Stimulated activated CD4-positive, alpha-beta T cell treated with anti-CD3 and anti-CD28 coated beads, Interleukin-4, amount 100 ng/mL, for 4 hours (primary cell): ENCODE measurements at regions not wholly inside any gene's neighbourhood (a gene's known extent, or its start where the extent isn't known, plus 50 kb on each side); places are given as distances from the start of the nearest gene placed in this dataset.
"Not testable (repeated sequence)": the region's sequence is repeated elsewhere in the genome, so short reads cannot be mapped to it uniquely, and the experiment has no call there.

Experiments used
- DNase-seq, 2 experiments: peaks; one replicate each; pipeline ENCODE4 v3.0.0-alpha.2; 2020

DNA sequence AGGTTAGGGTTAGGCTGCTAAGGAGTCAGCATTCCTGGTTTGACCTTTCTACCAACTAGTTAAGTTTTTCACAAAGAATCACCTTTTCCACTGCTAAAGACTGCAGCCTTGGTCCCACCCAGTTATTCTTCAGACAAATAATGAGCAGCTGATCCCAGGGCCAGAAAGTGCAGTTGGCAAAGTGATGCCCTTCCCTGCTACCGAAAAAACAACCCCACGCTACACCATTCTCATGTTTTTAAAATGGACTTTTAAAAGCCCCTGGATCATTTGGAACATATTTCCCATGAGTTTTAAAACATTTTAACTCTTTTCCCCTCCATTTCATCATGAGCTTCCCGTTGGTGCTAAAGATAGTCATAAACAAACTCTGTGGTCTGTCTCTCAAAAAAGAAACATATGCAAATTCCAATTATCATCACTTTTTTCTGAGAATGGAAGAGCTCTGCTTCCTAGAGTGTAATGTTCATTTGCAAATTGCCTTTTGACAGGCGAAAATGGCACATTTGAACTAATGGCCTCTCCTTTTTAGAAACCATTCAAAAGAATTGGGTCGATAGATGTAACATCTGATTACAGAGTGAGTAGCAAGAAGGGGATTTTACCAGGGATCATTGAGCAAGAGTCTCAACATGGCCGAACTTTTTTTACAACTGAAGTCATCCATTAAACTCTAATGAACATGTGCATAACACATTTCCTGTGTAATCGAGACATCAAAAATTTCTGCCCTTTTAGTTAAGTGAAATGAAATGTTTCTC is 129.3 kb upstream of the RAP1B start:
- DNase-seq, result no peak

DNA sequence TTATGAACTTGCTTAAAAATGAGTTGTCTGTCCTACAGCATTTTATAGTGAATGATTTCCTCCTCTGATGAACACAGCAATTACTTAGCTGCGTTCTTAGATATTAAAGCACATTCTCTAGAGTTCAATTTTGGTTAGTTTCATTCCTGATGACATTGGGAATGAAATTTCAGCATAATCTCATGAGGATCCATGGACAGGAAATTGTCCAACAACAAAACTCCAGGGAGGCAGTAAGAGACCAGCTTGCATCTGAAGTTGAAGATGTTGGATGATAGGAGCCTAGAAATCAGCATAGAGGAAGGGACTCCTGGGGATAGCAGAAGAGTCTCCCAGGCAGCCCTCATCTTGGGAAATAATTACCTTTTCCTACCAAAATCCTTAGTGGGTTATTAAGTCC is 128.7 kb upstream of the RAP1B start:
- DNase-seq, result no peak

DNA sequence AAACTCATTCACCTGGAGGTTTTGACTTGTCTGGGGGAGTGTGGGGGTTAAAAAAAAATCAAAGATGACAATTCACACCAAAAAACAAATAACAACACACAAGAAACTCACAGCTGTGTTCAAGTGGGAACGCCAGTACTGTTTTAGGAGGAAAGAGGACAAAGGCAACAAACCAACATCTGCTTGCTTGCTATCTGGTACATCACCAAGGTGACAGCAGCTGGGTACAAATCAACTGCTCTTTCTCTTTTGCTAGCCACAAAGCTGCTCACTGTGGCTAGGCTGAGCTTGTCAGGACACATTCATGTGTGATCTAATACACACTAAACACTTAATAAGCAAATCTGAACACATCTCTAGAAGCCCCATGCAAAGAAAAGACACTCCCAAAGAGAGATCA is 128.0 kb upstream of the RAP1B start:
- DNase-seq, result no peak

DNA sequence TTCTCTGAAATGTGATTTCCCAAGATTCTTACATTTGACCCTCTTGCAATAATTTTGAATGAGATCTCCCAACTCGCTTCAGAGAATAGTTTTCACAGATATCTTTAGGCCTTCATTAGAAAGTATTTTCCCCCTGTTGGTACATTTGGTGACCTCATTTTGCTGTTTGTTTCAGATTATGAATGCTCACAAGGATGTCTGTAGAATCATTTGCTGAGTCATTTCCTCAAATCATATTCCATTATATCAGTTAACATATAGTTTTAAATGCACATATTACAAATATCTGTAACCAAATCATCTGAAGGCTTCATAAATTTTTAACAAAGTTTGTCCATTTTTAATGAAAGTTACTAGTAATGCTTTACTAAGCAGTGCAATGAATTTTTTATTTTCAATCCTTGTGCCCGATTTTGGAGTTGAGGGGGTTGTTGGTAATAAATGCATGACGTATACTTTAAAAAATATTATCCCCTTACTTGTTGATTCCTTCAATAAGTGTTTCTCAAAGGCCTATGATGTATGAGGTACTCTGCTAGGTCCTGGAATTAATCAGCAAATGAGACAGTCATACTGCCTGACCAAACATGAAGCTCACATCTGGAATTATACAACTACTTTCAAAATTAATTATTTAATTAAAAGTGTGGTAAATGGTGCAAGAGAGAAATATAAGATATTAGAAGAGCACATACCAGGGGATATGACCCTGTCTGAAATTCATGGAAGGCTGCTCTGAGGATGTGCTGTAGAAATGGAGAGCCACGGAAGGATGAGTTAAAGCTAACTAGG is 126.9 kb upstream of the RAP1B start:
- no peak for DNase-seq

DNA sequence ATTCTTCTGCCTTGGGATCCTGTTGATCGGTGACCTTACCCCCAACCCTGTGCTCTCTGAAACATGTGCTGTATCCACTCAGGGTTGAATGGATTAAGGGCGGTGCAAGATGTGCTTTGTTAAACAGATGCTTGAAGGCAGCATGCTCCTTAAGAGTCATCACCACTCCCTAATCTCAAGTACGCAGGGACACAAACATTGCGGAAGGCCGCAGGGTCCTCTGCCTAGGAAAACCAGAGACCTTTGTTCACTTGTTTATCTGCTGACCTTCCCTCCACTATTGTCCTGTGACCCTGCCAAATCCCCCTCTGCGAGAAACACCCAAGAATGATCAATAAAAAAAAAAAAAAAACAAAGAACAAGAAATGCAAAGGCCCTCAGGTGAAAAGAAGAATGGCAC is 126.1 kb upstream of the RAP1B start:
- DNase-seq, result not testable (repeated sequence)

DNA sequence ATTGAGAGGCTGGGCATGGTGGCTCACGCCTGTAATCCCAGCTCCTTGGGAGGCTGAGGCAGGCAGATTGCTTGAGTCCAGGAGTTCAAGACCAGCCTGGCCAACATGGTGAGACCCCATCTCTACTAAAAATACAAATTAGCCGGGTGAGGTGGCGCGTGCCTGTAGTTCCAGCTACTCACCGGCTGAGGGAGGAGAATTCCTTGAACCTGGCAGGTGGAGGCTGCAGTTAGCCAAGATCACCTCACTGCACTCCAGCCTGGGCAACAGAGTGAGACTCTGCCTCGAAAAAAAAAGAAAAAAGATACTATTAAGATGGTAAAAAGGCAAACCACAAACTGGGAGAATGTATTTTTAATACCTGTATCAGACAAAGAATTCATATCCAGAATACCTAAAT is 124.2 kb upstream of the RAP1B start:
- DNase-seq, result not testable (repeated sequence)

DNA sequence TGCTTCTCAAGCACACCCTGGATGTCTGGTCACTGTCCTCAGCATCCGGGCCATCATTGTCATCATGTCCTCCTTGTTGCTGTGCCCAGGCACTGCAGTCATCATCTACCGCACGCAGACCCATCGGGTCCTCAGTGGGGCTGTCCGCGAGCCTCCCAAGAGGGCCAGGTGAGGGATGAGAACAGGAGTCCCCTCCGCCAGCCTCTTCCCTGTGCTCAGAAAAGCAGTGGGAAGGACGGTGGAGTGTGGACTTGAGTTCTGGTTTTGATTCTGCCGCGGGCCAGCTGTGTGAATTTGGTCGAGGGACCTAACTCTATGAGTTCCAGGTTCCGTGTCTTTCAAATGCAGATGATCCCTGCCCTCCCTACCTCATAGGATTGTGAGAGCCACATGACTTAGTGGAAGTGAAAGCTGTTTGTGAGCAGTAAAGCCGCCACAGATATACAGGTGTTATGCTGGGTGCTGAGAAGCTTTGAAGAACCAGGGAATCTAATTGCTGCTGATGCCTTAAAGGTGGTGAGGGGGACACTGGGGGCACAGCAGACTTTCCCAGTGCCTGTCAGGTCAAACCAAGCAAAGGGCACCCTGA is 122.9 kb upstream of the RAP1B start:
- DNase-seq, result no peak

DNA sequence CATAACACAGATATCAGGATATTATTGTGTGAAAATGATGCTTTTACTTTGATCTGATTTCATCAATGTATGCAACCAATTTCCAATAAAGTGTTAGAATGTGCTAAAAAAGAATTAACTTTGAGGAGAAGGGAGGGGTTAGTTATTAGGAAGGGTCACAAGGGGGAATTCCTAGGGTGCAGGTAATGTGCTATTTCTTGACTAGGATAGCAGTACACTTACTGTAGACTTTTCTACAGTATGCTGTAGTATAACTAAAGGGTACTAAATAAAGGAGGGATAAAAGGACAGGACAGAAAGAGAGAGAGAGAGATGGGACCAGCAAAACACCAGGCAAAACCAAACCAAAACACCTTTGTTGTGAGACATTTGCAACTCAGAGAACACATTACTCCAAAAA is 121.4 kb upstream of the RAP1B start:
- no peak for DNase-seq

DNA sequence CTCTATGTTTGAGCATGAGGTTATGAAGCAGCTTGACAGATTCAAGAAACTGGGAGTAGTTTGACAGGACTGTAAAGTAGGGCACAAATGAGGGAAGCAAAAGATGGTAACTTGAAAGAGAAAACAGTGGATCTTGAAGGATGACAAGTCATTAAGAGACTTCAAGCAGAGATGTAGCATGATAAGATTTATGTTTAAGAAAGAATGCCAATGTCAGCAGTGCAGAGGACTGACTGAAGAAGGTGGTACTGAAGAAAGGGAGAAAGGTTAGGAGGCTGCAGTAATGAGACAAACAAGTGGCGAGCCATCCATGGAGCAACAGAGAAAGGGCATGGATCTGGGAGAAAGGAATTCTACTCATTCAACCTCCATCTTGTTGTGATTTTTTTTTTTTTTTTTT is 120.2 kb upstream of the RAP1B start:
- no peak for DNase-seq

DNA sequence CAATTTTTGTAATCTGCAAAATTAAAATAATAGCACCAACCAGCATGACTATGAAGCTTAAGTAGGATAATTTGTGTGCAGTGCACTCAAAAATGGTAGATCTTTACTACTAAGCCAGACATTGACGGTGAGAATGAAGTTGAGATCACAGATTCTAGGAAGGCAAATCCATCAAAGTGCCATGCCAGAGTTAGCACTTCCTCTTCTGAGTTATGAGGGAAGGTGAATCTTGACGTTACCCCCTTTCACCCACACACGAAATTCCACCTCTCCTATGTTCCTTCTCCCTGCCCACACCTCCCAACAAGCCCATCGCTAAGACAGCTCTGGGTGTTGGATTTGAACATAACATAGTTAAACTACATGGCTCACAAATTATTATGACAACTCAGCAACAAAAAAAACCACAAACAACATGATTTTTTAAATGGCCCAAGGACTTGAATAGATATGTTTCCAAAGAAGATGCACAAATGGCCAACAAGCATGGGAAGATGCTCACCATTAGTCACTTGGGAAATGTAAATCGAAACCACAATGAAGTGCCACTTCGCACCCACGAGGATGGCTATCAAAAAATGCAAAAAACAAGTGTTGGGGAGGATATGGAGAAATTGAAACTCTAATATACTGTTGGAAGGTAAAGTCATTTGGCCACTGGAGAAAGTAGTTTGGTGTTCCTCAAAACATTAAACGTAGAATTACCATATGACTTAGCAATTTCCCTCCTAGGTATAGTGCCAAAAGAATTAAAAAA is 119.3 kb upstream of the RAP1B start:
- no peak for DNase-seq

DNA sequence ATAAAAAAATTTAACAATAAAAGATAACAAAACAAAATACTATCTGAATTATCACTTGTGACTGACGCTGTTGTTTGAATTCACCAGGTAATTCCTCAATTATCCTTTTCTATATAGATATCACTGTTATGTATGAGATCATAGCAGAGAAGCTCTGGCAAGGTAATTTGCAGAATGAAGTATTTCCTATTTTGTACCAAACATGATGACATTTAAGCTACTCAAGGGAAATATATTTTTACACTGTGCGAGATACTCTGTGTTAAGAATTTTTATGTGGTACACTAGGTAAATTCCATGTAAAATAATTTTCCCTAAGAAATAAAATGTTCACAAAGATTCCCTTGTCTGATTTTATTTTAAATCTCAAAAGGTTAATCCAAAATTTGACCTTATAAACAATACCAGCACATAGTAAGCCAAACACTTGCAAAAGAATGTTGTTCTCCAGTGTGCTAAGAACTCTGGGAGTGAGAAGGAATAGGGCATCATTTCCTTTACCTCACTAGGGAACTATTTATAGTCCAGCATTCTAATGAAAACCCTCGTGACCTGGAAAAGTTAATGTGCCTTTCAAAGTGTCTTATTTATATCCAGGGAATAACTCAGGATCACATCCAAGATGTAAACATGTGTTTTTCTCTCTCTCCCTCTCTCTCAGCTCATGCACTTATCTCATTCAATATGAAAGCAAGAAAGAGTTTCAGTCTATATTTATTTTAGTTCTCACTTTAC is 115.2 kb upstream of the RAP1B start:
- DNase-seq, result no peak

DNA sequence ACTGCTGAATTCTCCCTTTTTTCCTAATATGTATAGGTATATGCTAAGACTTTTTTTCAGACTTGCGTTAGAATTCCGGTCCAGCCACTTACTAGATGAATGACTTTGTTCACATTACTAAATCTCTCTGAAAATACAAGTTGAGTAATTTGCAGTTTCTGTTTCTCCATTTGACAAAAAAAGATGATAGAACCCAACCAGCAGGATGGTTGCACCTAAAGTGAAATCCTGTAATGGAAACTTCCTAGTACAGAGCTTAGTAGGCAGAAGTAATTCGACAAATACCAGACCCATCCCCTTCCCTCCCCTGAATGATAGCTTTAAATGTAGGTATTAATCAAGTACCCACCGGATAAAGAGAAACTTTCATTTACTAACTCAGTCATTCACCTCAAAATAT is 113.6 kb upstream of the RAP1B start:
- DNase-seq, result no peak

DNA sequence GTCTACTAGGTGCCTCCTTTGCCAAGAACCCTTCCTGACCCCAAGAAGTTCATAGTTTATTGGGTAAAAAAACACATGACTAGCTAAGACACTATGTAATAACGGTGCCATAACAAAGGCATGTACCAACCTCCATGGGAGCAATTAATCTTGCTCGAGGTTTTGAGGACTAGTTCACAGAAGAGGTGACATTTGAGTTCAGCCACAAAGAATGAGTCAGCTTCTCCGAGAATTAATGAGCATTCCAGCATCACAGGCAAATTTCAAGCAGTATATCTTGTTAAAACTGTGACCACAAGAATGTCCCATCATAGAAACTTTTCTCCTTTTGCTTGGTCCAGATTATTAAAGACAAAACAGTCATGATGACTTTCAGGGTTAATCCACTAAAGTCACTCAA is 113.0 kb upstream of the RAP1B start:
- peak in 1 of 2 experiments; percentile 1 for DNase-seq

DNA sequence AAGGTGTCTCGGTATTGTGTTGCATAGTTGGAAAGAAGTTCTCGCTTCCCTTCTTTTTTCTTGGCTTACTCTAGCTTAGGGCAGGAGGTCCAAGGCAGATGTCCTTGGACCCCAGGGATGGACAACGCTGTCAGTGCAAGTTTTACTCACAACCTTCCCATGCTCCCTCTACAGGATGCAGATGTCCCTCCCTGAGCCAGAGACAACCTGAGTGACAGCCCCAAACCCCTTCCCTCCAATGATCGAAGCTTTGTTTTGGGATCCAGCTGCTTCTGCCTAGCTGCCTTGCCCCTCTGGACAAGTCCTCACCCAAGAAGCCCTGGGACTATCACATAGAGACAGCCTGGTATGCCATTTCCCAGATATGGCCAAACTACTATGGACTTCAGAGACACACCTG is 112.0 kb upstream of the RAP1B start:
- DNase-seq, result no peak

DNA sequence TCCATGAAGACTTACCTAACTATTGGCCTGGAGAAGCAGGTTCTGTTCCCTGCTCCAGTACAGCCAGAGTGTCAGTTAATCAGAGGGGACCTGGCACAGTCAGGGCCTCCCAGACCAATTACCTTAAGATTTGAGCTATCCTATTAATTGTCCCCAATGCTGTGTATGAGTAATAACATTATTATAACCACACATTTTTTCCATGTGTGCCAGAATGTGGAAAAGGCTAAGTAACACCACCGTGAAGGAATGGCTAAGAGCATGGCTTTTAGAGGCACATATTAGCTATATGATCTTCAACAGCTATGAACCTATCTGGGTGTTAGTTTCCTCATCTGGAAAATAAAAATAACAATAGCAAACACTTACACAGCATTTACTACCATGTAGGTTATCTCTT is 111.1 kb upstream of the RAP1B start:
- no peak for DNase-seq

DNA sequence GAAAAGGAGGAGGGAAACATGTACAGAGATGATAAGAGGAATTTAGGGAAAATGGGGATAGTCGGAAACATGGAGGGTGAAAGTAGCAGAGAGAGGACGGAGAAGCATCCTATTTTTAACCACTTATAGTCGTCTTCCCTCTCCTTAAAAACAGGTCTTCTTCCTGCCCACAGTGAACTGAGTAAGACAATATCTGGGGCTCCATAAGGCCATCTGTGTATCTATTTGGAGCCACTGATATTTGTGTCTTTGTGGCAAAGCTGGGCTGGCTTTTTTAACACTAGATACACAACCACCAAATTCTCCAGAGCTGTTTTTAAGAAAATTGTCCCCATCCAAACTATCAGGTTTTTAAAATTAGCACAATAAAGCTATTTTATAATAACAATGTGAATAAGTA is 109.5 kb upstream of the RAP1B start:
- DNase-seq, result no peak

DNA sequence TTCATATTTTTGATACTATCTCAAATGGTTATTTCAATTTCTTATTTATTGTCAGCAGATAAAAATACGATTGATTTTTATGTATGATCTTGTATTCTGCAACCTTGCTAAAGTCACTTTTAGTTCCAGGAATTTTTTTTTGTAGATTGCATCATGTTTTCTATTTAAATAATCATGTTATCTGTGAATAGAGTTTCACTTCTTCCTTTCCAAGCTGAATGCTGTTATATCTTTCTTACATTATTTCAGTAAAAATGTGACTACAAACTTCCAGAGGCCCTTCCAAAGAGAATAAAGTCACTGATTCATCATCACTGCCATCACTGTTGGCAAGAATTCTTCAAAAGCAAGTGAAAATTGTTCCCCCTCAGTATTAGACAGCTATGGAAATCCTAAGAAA is 104.7 kb upstream of the RAP1B start:
- no peak for DNase-seq

DNA sequence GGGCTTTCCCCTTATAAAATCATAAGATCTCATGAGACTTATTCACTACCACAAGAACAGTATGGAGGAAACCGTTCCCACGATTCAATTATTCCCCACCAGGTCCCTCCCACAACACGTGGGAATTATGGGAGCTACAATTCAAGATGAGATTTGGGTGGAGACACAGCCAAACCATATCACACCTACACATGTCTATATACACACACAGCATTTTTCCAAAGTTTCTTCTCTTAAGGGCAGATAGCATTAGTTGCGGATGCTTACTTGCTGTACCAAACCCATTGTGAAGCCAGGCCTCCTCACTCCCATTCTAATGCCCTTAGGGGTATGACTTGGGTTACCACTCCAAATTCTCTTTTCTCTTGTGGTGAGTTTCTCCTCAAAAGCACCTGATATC is 104.1 kb upstream of the RAP1B start:
- no peak for DNase-seq

DNA sequence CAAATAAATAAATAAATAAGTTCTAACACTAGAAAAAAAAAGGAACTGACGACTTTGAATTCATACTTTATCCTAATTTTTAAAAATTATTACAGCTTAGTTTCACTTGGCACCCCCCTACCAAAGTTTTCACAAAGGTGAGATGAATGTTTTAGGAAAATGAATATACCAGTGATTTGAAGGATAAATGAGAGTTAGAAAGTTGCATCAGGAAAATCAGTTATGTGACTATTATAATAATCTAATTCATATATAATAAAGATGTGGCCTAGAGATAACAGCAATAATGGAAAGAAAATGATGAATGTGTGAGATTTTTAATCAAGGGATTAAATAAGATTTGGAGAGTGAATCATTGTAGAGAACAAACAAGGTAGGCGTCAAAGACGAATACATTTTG is 103.0 kb upstream of the RAP1B start:
- DNase-seq, result no peak

DNA sequence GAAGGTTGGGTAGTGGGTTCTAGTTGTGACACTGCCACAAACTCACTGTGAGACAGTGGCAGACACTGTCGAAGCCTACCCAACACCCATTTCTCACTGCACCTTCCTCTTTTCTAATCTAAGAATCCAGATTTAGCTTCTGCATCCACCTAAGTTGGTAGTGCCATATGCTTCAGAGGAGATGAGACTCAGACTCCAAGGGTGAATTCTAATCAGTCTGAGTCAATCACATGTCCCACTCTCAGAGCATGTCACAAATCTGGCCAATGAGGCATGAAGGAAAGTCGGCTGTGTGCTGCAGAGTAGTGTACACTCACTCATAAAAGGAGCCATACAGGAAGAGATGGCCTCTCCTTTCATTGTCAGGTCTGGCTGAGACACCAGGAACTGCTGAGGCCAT is 102.1 kb upstream of the RAP1B start:
- DNase-seq, result no peak

DNA sequence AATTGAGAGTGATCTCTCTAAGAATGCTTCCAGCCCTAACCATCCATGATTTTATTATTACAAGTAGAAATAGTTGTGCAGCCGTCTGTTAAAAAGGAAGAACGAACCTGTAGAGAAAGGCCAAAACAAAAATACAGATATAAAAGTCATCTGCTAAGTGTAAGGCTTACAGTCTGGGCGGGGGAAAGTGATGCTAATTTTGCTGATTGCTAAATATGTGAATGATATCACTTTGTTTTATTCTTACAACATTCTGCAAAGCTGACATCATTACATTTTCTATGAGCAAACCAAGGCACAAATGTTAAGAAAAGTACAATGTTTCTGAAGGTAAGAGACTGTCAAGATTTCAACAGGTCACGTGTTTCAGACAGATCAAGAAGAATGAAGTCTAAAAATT is 101.5 kb upstream of the RAP1B start:
- no peak for DNase-seq

DNA sequence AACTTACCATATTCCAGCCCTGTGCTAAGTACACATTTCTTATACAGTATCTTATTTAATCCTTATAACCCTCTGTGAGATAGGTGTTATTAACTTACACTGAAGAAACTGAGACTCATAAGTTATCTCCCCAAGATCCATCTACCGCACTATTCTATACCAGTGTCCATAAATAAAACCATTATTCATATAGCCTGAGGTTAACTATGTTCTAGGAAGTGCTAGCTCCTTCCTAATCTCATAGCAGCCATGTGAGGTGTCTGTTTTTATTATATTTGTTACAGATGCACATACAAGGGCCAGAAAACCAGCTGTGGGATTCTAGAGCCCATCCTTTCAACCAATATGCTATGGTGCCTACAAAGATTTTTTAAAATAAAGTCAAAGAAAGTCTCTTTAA is 100.3 kb upstream of the RAP1B start:
- DNase-seq, result no peak
